ENCODE measurements at regions not wholly inside any gene's neighbourhood (a gene's known extent, or its start where the extent isn't known, plus 50 kb on each side); places are given as distances from the start of the nearest gene placed in this dataset.

DNA sequence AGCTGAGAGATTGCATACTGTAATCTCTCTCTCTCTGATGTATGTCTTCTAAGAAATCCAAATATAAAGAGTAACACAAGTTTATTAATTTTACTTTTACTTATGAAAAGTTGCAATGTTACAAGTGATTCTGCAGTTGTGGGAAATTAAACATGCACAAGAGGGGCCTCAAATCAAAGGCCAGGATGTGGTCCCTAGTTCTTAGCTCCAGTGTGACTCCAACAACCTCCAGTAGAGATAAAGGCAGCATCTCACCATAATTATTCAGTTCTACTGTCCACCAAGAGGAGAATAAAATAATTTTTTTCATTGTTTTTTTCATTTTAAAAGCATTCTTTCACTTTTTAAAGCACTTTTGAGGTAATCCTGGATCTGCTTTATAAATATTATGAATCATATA is 223.3 kb downstream of the RAP2B start (continued):
- TF ChIP-seq E4F1 (IDR thresholded peaks at IDR 0.05; ENCODE audit: borderline replicate concordance, partially characterized antibody): no peak

GRCh38 chr3:153392363-153392762 is 230.3 kb downstream of the RAP2B start:
- DNase-seq (ENCODE audit: low read depth, low spot score): no peak
- WGBS (ENCODE audit: insufficient coverage, insufficient replicate concordance, low lambda C conversion rate, missing lambda C conversion rate): 25% methylated on average over 2 of the region's 2 CpGs
- intact Hi-C loops (cut with micrococcal nuclease; ENCODE audit: unreplicated experiment): no loop called here
- no peak for FAIRE-seq
- no TSS peak for BruUV-seq (replicated peaks)
- Histone ChIP-seq H3K79me2 (ENCODE audit: control insufficient read depth, insufficient read depth, low read length) (no peaks in the 10 kb centered on the region), H3K36me3 (ENCODE audit: control insufficient read depth in 2 of 2, insufficient read depth in 2 of 2, low read length in 1 of 2) (no peaks in the 10 kb centered on the region), H3K4me3 (no peak overlapping the region), H2AFZ (ENCODE audit: control insufficient read depth, low read depth, low read length) (no peak overlapping the region), H3K4me1 (ENCODE audit: control insufficient read depth, insufficient read depth, low read length) (no peaks in the 10 kb centered on the region), H3K9me3 (replicated peaks; ENCODE audit: control insufficient read depth, insufficient read depth, low read length) (no peaks in the 10 kb centered on the region), H3K27me3 (replicated peaks in 1 of 2; ENCODE audit: control insufficient read depth in 2 of 2, insufficient read depth in 2 of 2, low read length in 1 of 2) (no peaks in the 10 kb centered on the region), H3K9ac (ENCODE audit: control insufficient read depth, insufficient read depth, low read length) (no peak overlapping the region), H3K4me2 (ENCODE audit: control insufficient read depth, insufficient read depth) (no peak overlapping the region), H3K27ac (ENCODE audit: control insufficient read depth, insufficient read depth) (no peak overlapping the region), H4K20me1 (ENCODE audit: control insufficient read depth, insufficient read depth) (no peaks in the 10 kb centered on the region)
- CTCF ChIA-PET: no interaction called here
- in situ Hi-C loops (cut with MboI): no loop called here
- no peak for ATAC-seq
- SMC1A ChIA-PET (ENCODE audit: uncharacterized antibody, unreplicated experiment): no interaction called here
- POLR2A ChIA-PET: no interaction called here
- RAD21 ChIA-PET (ENCODE audit: unreplicated experiment): no interaction called here
- no peak for TF ChIP-seq YY1 (IDR thresholded peaks at IDR 0.05; ENCODE audit: low read depth, low read length)
- no peak for TF ChIP-seq RELB (IDR thresholded peaks at IDR 0.05; ENCODE audit: low read depth)
- TF ChIP-seq BHLHE40 (IDR thresholded peaks at IDR 0.05; ENCODE audit: borderline replicate concordance in 1 of 2, low read depth in 2 of 2, low read length in 1 of 2): no peak
- TF ChIP-seq GABPA (IDR thresholded peaks at IDR 0.05; ENCODE audit: low read depth): no peak
- TF ChIP-seq, protein P1, sequence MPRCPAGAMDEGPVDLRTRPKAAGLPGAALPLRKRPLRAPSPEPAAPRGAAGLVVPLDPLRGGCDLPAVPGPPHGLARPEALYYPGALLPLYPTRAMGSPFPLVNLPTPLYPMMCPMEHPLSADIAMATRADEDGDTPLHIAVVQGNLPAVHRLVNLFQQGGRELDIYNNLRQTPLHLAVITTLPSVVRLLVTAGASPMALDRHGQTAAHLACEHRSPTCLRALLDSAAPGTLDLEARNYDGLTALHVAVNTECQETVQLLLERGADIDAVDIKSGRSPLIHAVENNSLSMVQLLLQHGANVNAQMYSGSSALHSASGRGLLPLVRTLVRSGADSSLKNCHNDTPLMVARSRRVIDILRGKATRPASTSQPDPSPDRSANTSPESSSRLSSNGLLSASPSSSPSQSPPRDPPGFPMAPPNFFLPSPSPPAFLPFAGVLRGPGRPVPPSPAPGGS (IDR thresholded peaks at IDR 0.05; ENCODE audit: borderline replicate concordance, insufficient read depth, low read depth, low read length, poor library complexity, severe bottlenecking): no peak
- TF ChIP-seq ASH2L (IDR thresholded peaks at IDR 0.05; ENCODE audit: borderline replicate concordance, low read depth): no peak
- no peak for TF ChIP-seq CEBPB (IDR thresholded peaks at IDR 0.05; ENCODE audit: borderline replicate concordance in 1 of 2, low read depth in 2 of 2, low read length in 2 of 2)
- no peak for TF ChIP-seq NR2C1 (IDR thresholded peaks at IDR 0.05)
- TF ChIP-seq, protein P2, sequence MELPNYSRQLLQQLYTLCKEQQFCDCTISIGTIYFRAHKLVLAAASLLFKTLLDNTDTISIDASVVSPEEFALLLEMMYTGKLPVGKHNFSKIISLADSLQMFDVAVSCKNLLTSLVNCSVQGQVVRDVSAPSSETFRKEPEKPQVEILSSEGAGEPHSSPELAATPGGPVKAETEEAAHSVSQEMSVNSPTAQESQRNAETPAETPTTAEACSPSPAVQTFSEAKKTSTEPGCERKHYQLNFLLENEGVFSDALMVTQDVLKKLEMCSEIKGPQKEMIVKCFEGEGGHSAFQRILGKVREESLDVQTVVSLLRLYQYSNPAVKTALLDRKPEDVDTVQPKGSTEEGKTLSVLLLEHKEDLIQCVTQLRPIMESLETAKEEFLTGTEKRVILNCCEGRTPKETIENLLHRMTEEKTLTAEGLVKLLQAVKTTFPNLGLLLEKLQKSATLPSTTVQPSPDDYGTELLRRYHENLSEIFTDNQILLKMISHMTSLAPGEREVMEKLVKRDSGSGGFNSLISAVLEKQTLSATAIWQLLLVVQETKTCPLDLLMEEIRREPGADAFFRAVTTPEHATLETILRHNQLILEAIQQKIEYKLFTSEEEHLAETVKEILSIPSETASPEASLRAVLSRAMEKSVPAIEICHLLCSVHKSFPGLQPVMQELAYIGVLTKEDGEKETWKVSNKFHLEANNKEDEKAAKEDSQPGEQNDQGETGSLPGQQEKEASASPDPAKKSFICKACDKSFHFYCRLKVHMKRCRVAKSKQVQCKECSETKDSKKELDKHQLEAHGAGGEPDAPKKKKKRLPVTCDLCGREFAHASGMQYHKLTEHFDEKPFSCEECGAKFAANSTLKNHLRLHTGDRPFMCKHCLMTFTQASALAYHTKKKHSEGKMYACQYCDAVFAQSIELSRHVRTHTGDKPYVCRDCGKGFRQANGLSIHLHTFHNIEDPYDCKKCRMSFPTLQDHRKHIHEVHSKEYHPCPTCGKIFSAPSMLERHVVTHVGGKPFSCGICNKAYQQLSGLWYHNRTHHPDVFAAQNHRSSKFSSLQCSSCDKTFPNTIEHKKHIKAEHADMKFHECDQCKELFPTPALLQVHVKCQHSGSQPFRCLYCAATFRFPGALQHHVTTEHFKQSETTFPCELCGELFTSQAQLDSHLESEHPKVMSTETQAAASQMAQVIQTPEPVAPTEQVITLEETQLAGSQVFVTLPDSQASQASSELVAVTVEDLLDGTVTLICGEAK (IDR thresholded peaks at IDR 0.05; ENCODE audit: borderline replicate concordance): no peak
- TF ChIP-seq RBBP5 (conservative IDR thresholded peaks at IDR 0.05): no peak
- no peak for TF ChIP-seq ELK1 (IDR thresholded peaks at IDR 0.05; ENCODE audit: low read depth, low read length)

Data from GM12878 (cell line).